ENCODE measurements at regions not wholly inside any gene's neighbourhood (a gene's known extent, or its start where the extent isn't known, plus 50 kb on each side); places are given as distances from the start of the nearest gene placed in this dataset.

GRCh38 chr4:124390861-124391260 is 321.7 kb downstream of the ANKRD50 start:
- TF ChIP-seq GATA2 (IDR thresholded peaks at IDR 0.05; ENCODE audit: low read depth, low read length): no peak
- no peak for TF ChIP-seq GATA3 (IDR thresholded peaks at IDR 0.05; ENCODE audit: low read depth, low read length)

All from SH-SY5Y (cell line).